ENCODE measurements at regions not wholly inside any gene's neighbourhood (a gene's known extent, or its start where the extent isn't known, plus 50 kb on each side); places are given as distances from the start of the nearest gene placed in this dataset.
"Not testable (repeated sequence)": the region's sequence is repeated elsewhere in the genome, so short reads cannot be mapped to it uniquely, and the experiment has no call there.

- TF ChIP-seq JUND (IDR thresholded peaks at IDR 0.05; ENCODE audit: low read depth), result no peak
- in situ Hi-C loops (cut with HindIII; ENCODE audit: low pct_unique_long_range_greater_than_20kb, low sequenced_read_pairs), result no loop called here
- no peak for DNase-seq (ENCODE audit: low read depth in 1 of 2, low spot score in 1 of 2)
Measured at GRCh38 chr7:37552030-37552429, 103.4 kb upstream of the ELMO1 start.

GRCh38 chr7:37552439-37552838 lies 103.8 kb upstream of the ELMO1 start:
- DNase-seq (ENCODE audit: low read depth in 1 of 2, low spot score in 1 of 2); in situ Hi-C loops (cut with HindIII; ENCODE audit: low pct_unique_long_range_greater_than_20kb, low sequenced_read_pairs): not testable (repeated sequence)

DNA sequence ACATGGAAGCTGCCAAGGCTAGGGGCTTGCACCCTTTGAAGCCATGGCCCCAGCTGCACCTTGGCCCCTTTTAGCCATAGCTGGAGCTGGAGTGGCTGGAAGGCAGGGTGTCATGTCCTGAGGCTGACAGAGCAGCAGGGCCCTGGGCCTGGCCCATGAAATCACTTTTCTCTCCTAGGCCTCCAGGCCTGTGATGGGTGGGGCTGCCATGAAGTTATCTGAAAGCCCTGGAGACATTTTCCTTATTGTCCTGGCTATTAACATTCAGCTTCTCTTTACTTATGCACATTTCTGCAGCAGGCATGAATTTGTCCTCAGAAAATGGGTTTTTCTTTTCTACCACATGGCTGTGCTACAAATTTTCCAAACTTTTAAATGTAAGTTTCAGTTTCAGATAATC lies 106.9 kb upstream of the ELMO1 start:
- no peak for DNase-seq (ENCODE audit: low read depth in 1 of 2, low spot score in 1 of 2)
- in situ Hi-C loops (cut with HindIII; ENCODE audit: low pct_unique_long_range_greater_than_20kb, low sequenced_read_pairs), result no loop called here

DNA sequence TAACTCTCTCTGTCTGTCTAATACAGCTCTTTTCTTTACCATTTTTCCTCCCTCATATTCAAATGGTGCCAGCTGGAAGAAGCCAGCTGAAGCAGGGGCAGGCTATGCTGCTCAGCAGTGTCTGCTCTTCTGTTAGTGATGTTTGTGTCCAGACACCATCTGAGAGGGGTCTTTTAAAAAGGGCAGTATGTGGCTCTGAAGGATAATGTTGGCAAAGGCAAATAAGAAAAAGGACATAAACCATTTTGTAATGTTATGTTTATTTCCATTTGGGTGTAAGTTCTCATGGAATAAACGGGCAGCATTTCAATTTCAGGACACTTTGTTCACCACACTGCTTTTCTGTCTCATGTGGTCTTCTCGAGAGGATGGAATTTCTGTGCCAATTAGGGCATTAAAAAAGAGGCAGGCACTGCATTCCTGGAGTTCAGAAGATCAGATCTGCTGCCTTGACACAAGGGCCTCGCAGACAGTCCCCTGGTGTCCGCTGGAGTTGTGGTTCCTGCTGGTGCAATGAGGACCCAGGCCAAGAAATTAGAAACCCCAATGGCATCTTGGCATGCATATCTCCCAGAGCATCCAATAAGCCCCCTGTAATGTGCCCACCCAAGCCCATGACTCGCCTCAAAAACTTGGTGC lies 109.0 kb upstream of the ELMO1 start:
- no peak for TF ChIP-seq JUND (IDR thresholded peaks at IDR 0.05; ENCODE audit: low read depth)
- in situ Hi-C loops (cut with HindIII; ENCODE audit: low pct_unique_long_range_greater_than_20kb, low sequenced_read_pairs), result no loop called here
- no peak for DNase-seq (ENCODE audit: low read depth in 1 of 2, low spot score in 1 of 2)

More for the DNA sequence above, 106.9 kb upstream of the ELMO1 start:
- no peak for TF ChIP-seq JUND (IDR thresholded peaks at IDR 0.05; ENCODE audit: low read depth)

GRCh38 chr7:37558320-37559096 lies 109.8 kb upstream of the ELMO1 start:
- DNase-seq (ENCODE audit: low read depth in 1 of 2, low spot score in 1 of 2), result no peak
- no peak for TF ChIP-seq JUND (IDR thresholded peaks at IDR 0.05; ENCODE audit: low read depth)
- in situ Hi-C loops (cut with HindIII; ENCODE audit: low pct_unique_long_range_greater_than_20kb, low sequenced_read_pairs), result no loop called here

GRCh38 chr7:37570145-37570544 lies 113.4 kb upstream of the GPR141 start:
- in situ Hi-C loops (cut with HindIII; ENCODE audit: low pct_unique_long_range_greater_than_20kb, low sequenced_read_pairs), result no loop called here
- DNase-seq (ENCODE audit: low read depth in 1 of 2, low spot score in 1 of 2), result peak in 1 of 2 experiments; percentile 65
- TF ChIP-seq JUND (IDR thresholded peaks at IDR 0.05; ENCODE audit: low read depth), result no peak

- DNase-seq (ENCODE audit: low read depth in 1 of 2, low spot score in 1 of 2), result no peak
- TF ChIP-seq JUND (IDR thresholded peaks at IDR 0.05; ENCODE audit: low read depth), result no peak
- in situ Hi-C loops (cut with HindIII; ENCODE audit: low pct_unique_long_range_greater_than_20kb, low sequenced_read_pairs), result no loop called here
Measured at GRCh38 chr7:37571806-37572205, 111.8 kb upstream of the GPR141 start.

GRCh38 chr7:37577412-37577811 lies 106.2 kb upstream of the GPR141 start:
- DNase-seq (ENCODE audit: low read depth in 1 of 2, low spot score in 1 of 2), result no peak
- no peak for TF ChIP-seq JUND (IDR thresholded peaks at IDR 0.05; ENCODE audit: low read depth)
- in situ Hi-C loops (cut with HindIII; ENCODE audit: low pct_unique_long_range_greater_than_20kb, low sequenced_read_pairs), result no loop called here

GRCh38 chr7:37577901-37578300 lies 105.7 kb upstream of the GPR141 start:
- TF ChIP-seq JUND (IDR thresholded peaks at IDR 0.05; ENCODE audit: low read depth), result no peak
- in situ Hi-C loops (cut with HindIII; ENCODE audit: low pct_unique_long_range_greater_than_20kb, low sequenced_read_pairs), result no loop called here

DNA sequence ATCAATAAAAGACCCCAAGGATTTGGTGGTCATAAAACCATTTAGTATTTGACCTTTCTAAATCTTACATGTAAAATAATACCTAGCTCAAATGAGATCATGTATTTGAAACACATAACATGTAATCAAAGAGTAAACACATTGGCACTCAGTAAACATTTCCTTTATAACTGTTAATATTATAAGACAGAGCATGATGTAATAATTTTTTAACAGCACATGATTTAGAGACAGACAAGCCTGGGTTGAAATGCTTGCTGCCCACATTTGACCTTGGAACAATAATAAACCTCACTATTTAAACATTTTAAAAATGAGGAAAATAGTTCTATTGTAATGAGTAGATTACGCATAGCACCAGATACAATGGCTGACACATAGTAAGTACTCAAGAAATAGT lies 105.2 kb upstream of the GPR141 start:
- in situ Hi-C loops (cut with HindIII; ENCODE audit: low pct_unique_long_range_greater_than_20kb, low sequenced_read_pairs), result no loop called here
- no peak for DNase-seq (ENCODE audit: low read depth in 1 of 2, low spot score in 1 of 2)
- TF ChIP-seq JUND (IDR thresholded peaks at IDR 0.05; ENCODE audit: low read depth), result no peak

More at GRCh38 chr7:37577901-37578300, 105.7 kb upstream of the GPR141 start:
- no peak for DNase-seq (ENCODE audit: low read depth in 1 of 2, low spot score in 1 of 2)

GRCh38 chr7:37580376-37580775 lies 103.2 kb upstream of the GPR141 start:
- TF ChIP-seq JUND (IDR thresholded peaks at IDR 0.05; ENCODE audit: low read depth), result no peak
- no peak for DNase-seq (ENCODE audit: low read depth in 1 of 2, low spot score in 1 of 2)
- in situ Hi-C loops (cut with HindIII; ENCODE audit: low pct_unique_long_range_greater_than_20kb, low sequenced_read_pairs), result no loop called here

DNA sequence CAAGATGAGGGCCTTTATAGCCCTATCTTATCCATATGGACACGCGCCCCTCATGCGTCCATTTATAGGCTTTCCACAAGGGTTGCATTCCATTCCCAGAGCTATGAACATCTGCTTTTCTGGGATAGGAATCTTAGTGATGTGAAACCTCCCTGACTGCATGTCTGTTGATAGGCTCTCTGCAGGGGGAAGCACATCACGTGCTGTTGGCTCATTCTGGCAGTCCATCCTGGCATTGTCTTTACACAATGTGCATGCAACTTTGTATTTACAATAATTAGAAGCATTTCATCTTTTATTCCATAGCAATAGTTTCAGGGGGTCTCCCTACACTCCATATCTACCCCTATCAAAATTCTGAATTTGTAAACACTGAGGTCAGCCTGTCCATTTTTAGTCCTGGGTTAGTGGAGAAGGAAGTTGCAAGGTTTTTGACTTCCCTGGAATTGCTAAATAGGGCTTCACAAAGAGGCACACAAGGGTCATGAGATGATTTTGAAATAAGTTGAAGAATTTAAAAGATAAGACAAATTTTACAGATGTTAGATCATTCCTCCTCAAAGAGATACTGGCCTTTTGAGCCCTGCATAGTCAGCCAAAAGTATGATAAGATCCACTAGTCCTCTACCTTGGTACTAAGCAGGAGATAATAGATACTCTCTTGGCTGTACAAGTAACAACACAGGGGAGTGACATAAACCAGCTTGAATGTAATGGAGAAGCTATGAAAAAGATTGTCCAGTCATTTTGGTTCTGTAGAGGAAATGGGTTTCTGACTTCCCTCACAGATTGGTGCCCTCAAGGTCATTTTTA lies 98.7 kb upstream of the GPR141 start:
- in situ Hi-C loops (cut with HindIII; ENCODE audit: low pct_unique_long_range_greater_than_20kb, low sequenced_read_pairs); DNase-seq (ENCODE audit: low read depth in 1 of 2, low spot score in 1 of 2): not testable (repeated sequence)

DNA sequence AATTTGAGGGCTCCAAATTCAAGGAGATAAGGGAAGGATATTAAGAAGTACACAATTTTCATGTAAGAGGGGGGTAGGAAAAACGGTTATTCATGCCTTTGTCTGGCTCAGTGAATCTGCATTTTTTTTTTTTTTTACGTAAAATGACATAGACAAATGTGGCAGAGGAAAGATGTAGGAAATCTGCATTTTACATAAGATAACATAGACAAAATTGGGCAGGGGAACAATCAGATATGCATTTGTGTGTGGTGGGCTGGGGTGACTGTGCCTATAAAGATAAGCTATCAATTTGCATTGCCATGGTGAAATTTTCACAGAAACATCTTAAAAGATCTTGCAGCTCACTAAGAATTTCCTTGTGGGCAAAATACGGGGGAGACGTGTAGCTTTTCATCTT lies 92.7 kb upstream of the GPR141 start:
- TF ChIP-seq JUND (IDR thresholded peaks at IDR 0.05; ENCODE audit: low read depth), result no peak
- DNase-seq (ENCODE audit: low read depth in 1 of 2, low spot score in 1 of 2), result no peak
- in situ Hi-C loops (cut with HindIII; ENCODE audit: low pct_unique_long_range_greater_than_20kb, low sequenced_read_pairs), result no loop called here

Measured in T47D (cell line).